ENCODE measurements at regions not wholly inside any gene's neighbourhood (a gene's known extent, or its start where the extent isn't known, plus 50 kb on each side); places are given as distances from the start of the nearest gene placed in this dataset.
A peak's percentile ranks its signal among the peaks of the same experiment; 100 is the strongest.

DNA sequence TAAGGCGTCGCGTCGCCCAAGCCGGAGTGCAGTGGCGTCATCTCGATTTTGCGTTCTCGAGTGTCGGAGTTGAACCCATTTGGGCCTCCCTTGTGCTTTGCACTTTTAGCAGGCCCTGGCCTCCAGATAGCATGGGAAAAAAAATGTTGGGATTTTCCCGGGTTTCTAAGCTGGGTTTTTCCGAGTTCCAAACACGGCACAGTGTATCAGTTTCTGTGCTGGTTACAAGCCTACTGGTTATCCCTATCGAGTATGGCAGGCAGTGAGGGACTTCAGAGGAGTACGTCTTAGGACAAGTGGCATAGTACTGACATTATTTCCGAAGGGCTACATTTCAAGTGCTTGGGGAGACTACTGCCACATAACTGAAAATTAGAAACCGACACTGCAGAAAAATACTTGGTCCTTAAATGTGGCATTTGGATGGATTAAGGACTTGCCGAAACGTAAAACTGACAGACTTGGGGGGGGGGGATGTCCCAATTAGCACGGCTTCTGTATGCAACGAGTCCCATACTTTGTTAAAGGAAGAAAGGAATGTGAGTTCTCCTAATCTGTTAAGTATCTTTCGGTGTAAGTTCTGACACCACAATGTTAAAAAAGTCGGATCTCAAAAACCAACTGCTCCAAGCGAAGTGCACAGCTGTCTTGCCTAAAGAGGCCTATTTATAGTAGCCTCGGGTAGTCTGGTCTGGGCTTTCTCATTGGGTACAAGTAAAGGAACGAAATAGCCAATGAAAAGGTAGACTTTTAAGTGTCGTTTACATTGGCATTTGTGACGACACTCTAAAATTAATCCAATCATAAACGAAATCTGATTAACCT lies 70.2 kb downstream of the HFE start:
- Mint-ChIP-seq H3K9me3 (no peaks in the 10 kb centered on the region), H3K4me1 (ENCODE audit: low read depth) (peaks cover 45% of the 10 kb centered on the region), H3K27me3 (peaks cover 12% of the 10 kb centered on the region), H3K4me3 (peak overlapping the region; percentile 99), H3K36me3 (ENCODE audit: low read depth) (peaks cover 44% of the 10 kb centered on the region), H3K27ac (peak overlapping the region; percentile 97)
- Histone ChIP-seq H3K36me3 (ENCODE audit: insufficient read depth, low read length) (no peaks in the 10 kb centered on the region), H3K4me1 (ENCODE audit: insufficient read depth, low read length) (peaks cover 42% of the 10 kb centered on the region), H3K27me3 (ENCODE audit: control insufficient read depth in 1 of 2, insufficient read depth in 2 of 2, low read length in 2 of 2) (no peaks in the 10 kb centered on the region), H3K9me3 (ENCODE audit: control insufficient read depth in 1 of 2, insufficient read depth in 1 of 2, low read length in 2 of 2) (peaks cover 0 to 7% of the 10 kb centered on the region in 2 experiments), H3K4me3 (ENCODE audit: low read length) (peak overlapping the region; percentile 92), H3K27ac (ENCODE audit: low read depth in 1 of 2, low read length in 2 of 2) (peak overlapping the region; percentile 67 to 91)
- intact Hi-C loops (cut with DNase I, micrococcal nuclease) = loop anchor here (1.0 to 10.0 kb wide), 16 partner anchors 15 to 990 kb away; a partner anchor contains a TSS
- CTCF ChIA-PET = interaction anchor here (1.0 to 5.0 kb wide), 7 partner anchors 16 to 114 kb away, joined by 3 to 35 read pairs (median 9); a partner anchor contains a TSS
- ATAC-seq (ENCODE audit: poor library complexity) (peak; percentile 70), DNase-seq (peak in 9 of 14 experiments; percentile 2 to 96 (median 77))
- POLR2A ChIA-PET = interaction anchor here (0.6 to 11.5 kb wide), 86 partner anchors 8 to 1736 kb away, joined by 3 to 3030 read pairs (median 9); partner anchors contain the start of genes HFE, HMGN4, TRIM38 and ZNF184
- TF ChIP-seq, protein P1, sequence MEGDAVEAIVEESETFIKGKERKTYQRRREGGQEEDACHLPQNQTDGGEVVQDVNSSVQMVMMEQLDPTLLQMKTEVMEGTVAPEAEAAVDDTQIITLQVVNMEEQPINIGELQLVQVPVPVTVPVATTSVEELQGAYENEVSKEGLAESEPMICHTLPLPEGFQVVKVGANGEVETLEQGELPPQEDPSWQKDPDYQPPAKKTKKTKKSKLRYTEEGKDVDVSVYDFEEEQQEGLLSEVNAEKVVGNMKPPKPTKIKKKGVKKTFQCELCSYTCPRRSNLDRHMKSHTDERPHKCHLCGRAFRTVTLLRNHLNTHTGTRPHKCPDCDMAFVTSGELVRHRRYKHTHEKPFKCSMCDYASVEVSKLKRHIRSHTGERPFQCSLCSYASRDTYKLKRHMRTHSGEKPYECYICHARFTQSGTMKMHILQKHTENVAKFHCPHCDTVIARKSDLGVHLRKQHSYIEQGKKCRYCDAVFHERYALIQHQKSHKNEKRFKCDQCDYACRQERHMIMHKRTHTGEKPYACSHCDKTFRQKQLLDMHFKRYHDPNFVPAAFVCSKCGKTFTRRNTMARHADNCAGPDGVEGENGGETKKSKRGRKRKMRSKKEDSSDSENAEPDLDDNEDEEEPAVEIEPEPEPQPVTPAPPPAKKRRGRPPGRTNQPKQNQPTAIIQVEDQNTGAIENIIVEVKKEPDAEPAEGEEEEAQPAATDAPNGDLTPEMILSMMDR (IDR thresholded peaks at IDR 0.05) = no peak

DNA sequence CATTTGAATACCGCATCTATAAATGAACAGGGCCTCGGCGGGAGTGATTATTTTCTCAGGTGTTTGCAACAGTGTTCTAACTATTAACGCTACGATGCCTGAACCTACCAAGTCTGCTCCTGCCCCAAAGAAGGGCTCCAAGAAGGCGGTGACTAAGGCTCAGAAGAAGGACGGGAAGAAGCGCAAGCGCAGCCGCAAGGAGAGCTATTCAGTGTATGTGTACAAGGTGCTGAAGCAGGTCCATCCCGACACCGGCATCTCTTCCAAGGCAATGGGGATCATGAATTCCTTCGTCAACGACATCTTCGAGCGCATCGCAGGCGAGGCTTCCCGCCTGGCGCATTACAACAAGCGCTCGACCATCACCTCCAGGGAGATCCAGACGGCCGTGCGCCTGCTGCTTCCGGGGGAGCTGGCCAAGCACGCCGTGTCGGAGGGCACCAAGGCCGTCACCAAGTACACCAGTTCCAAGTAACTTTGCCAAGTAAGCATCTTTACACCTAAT lies 70.9 kb downstream of the HFE start:
- ChIA-PET CTCF (interaction anchor here (0.7 to 5.0 kb wide), 10 partner anchors 14 to 411 kb away, joined by 3 to 35 read pairs (median 4); a partner anchor contains a TSS), POLR2A (interaction anchor here (0.6 to 11.5 kb wide), 68 partner anchors 11 to 1736 kb away, joined by 3 to 3030 read pairs (median 16); partner anchors contain the start of genes HFE, HMGN4 and ZNF184)
- ATAC-seq (ENCODE audit: poor library complexity) (peak; percentile 56), DNase-seq (peak in 12 of 14 experiments; percentile 69 to 98 (median 80))
- Mint-ChIP-seq H3K36me3 (ENCODE audit: low read depth) (peaks cover 44% of the 10 kb centered on the region), H3K4me3 (peak overlapping the region; percentile 99), H3K27ac (peak overlapping the region; percentile 97), H3K4me1 (ENCODE audit: low read depth) (peaks cover 45% of the 10 kb centered on the region), H3K27me3 (peaks cover 12% of the 10 kb centered on the region), H3K9me3 (no peaks in the 10 kb centered on the region)
- H3K27me3 ChIP-seq (ENCODE audit: control insufficient read depth in 1 of 2, insufficient read depth in 2 of 2, low read length in 2 of 2) = no peaks in the 10 kb centered on the region
- peak overlapping the region; percentile 68 to 86 for H3K27ac ChIP-seq (ENCODE audit: low read depth in 1 of 2, low read length in 2 of 2)
- TF ChIP-seq, protein P1 (IDR thresholded peaks at IDR 0.05) = no peak
- no peaks in the 10 kb centered on the region for H3K36me3 ChIP-seq (ENCODE audit: insufficient read depth, low read length)
- H3K9me3 ChIP-seq (ENCODE audit: control insufficient read depth in 1 of 2, insufficient read depth in 1 of 2, low read length in 2 of 2) = peaks cover 0 to 7% of the 10 kb centered on the region in 2 experiments
- H3K4me1 ChIP-seq (ENCODE audit: insufficient read depth, low read length) = peaks cover 46% of the 10 kb centered on the region
- intact Hi-C loops (cut with DNase I, micrococcal nuclease) = loop anchor here (1.0 to 10.0 kb wide), 10 partner anchors 14 to 989 kb away; a partner anchor contains a TSS
- peak overlapping the region; percentile 85 for H3K4me3 ChIP-seq (ENCODE audit: low read length)

DNA sequence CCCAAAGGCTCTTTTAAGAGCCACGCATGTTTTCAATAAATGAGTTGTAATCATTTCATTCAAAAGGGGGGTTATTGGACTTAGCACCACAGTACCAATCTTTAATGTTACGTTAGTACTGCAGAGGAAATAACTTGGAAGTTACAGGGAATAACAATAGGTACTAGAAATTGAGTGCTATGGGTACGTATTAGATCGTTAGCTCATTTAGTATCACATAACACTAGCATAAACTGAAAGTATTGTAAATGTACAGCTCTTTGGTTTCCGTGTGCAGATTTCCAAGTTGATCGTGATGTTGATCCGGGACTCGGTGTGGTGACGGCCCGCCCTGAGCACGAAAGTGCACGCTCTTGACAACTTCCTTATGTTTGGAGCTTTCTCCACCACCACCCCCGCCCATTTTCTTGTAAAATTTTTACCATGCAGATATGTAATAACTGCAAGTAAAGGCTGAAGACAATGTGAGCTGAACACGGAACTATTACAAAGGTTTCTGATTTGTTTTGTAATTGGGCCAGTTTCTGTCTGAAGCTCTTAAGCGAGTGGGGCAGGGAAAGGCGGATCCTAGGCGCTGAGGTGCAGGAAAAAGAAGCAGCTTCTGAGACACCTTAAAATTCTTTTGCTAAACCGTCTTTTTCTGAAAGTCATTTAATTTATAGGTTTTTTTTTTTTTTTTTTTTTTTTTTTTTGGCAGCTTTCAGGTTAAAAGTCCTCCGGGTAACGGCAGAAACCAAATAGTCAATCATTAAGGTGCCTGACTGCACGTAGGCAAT lies 71.5 kb downstream of the HFE start:
- Histone ChIP-seq H3K27ac (ENCODE audit: low read depth in 1 of 2, low read length in 2 of 2) (peak overlapping the region; percentile 68 to 86), H3K4me1 (ENCODE audit: insufficient read depth, low read length) (peaks cover 52% of the 10 kb centered on the region), H3K4me3 (ENCODE audit: low read length) (peak overlapping the region; percentile 85), H3K36me3 (ENCODE audit: insufficient read depth, low read length) (no peaks in the 10 kb centered on the region), H3K27me3 (ENCODE audit: control insufficient read depth in 1 of 2, insufficient read depth in 2 of 2, low read length in 2 of 2) (no peaks in the 10 kb centered on the region), H3K9me3 (ENCODE audit: control insufficient read depth in 1 of 2, insufficient read depth in 1 of 2, low read length in 2 of 2) (peaks cover 0 to 7% of the 10 kb centered on the region in 2 experiments)
- ChIA-PET POLR2A (interaction anchor here (0.6 to 11.5 kb wide), 67 partner anchors 12 to 1735 kb away, joined by 3 to 3030 read pairs (median 15); partner anchors contain the start of genes HFE, HMGN4 and ZNF184), CTCF (interaction anchor here (0.6 to 5.0 kb wide), 17 partner anchors 14 to 936 kb away, joined by 3 to 35 read pairs (median 4); a partner anchor contains a TSS)
- ATAC-seq (ENCODE audit: poor library complexity) (peak; percentile 23), DNase-seq (peak; percentile 40 to 88 (median 56))
- intact Hi-C loops (cut with DNase I, micrococcal nuclease) = loop anchor here (1.0 to 10.0 kb wide), 11 partner anchors 13 to 989 kb away; a partner anchor contains a TSS
- H3K27me3 Mint-ChIP-seq = peaks cover 12% of the 10 kb centered on the region
- peaks cover 51% of the 10 kb centered on the region for H3K4me1 Mint-ChIP-seq (ENCODE audit: low read depth)
- peaks cover 46% of the 10 kb centered on the region for H3K36me3 Mint-ChIP-seq (ENCODE audit: low read depth)
- H3K4me3 Mint-ChIP-seq = peak overlapping the region; percentile 99
- TF ChIP-seq, protein P1 (IDR thresholded peaks at IDR 0.05) = no peak
- peak overlapping the region; percentile 97 for H3K27ac Mint-ChIP-seq
- no peaks in the 10 kb centered on the region for H3K9me3 Mint-ChIP-seq

Data from CD4-positive, alpha-beta T cell (primary cell).